Endothelial cell of umbilical vein (primary cell): ENCODE measurements at regions not wholly inside any gene's neighbourhood (a gene's known extent, or its start where the extent isn't known, plus 50 kb on each side); places are given as distances from the start of the nearest gene placed in this dataset.

Experiments
- BruUV-seq: library from RNA; stranded (reverse); fragments of 400-500 nt; replicated peaks from 2 replicates; lab custom pipeline; 2021; lab: Mats Ljungman, UMichigan
- CTCF ChIA-PET: fragments of 300-600, 350-600 bp; sonication (Branson Sonifier 250); formaldehyde crosslinking; loops from one replicate; lab custom pipeline; 2021; ENCODE audit warnings: antibody characterized with exemption, inconsistent platforms; lab: Charles Lee
- POLR2A ChIA-PET: fragments of 300-600, 350-600 bp; sonication (Branson Sonifier 250); formaldehyde crosslinking; loops from one replicate; lab custom pipeline; 2021; ENCODE audit warnings: antibody characterized with exemption, inconsistent platforms; lab: Charles Lee
- DNase-seq: peaks from one replicate; pipeline ENCODE4 v3.0.0-alpha.2; 2011; ENCODE audit warnings: low read depth, low spot score
- FAIRE-seq: peaks from 2 replicates; lab custom pipeline; 2011; peaks lifted over from hg19 to GRCh38; lab: Jason Lieb, UNC
- H2AFZ ChIP-seq: 2 replicates; pipeline ENCODE4 v1.6.0; 2012; ENCODE audit warnings: low read depth, low read length, control low read depth, inconsistent platforms
- H3K27ac ChIP-seq: 2 replicates; pipeline ENCODE4 v1.5.1; 2011; ENCODE audit warnings: low read depth, mild to moderate bottlenecking, control low read depth, low read length, moderate library complexity; ENCODE audit not compliant: insufficient read depth
- H3K27me3 ChIP-seq, 2 experiments: 2 replicates each; pipeline versions ENCODE4 v1.6.0 to v1.6.1; 2011; ENCODE audit warnings: low read length in 2 of 2, mixed read lengths in 1 of 2; ENCODE audit not compliant: control insufficient read depth in 2 of 2, insufficient read depth in 2 of 2
- H3K36me3 ChIP-seq, 2 experiments: 2 replicates in 1 of 2; 3 replicates in 1 of 2; pipeline ENCODE4 v1.5.1; 2011; ENCODE audit warnings: low read length in 2 of 2, mild to moderate bottlenecking in 1 of 2, moderate library complexity in 1 of 2; ENCODE audit not compliant: control insufficient read depth in 2 of 2, insufficient read depth in 2 of 2; ENCODE audit errors: extremely low read depth in 1 of 2
- H3K4me1 ChIP-seq: 3 replicates; pipeline ENCODE4 v1.5.1; 2011; ENCODE audit warnings: mild to moderate bottlenecking, low read length; ENCODE audit not compliant: control insufficient read depth, insufficient read depth; ENCODE audit errors: extremely low read depth
- H3K4me2 ChIP-seq: 2 replicates; pipeline ENCODE4 v1.6.1; 2011; ENCODE audit warnings: low read length, control low read depth, mixed read lengths; ENCODE audit not compliant: insufficient read depth
- H3K4me3 ChIP-seq, 3 experiments: fragments of 200-600 bp in 1 of 3; sonication (generic), shearing (Covaris generic) in 1 of 3; replicated peaks in 1 of 3; 2 replicates each; pipeline ENCODE4 v1.5.1; 2011 to 2016; ENCODE audit warnings: control low read depth in 3 of 3, low read length in 3 of 3, mild to moderate bottlenecking in 2 of 3, inconsistent platforms in 1 of 3, low read depth in 1 of 3, moderate library complexity in 1 of 3; ENCODE audit not compliant: insufficient read depth in 1 of 3
- H3K79me2 ChIP-seq: 2 replicates; pipeline ENCODE4 v1.6.0; 2012; ENCODE audit warnings: low read length, inconsistent platforms; ENCODE audit not compliant: control insufficient read depth, insufficient read depth
- H3K9ac ChIP-seq: replicated peaks from 2 replicates; pipeline ENCODE3; 2011; ENCODE audit warnings: low read length, control low read depth; ENCODE audit not compliant: insufficient read depth; ENCODE audit errors: extremely low read depth
- H3K9me1 ChIP-seq: replicated peaks from 3 replicates; pipeline ENCODE4 v1.6.0; 2011; ENCODE audit warnings: mild to moderate bottlenecking, low read length; ENCODE audit not compliant: control insufficient read depth, insufficient read depth; ENCODE audit errors: extremely low read depth
- H3K9me3 ChIP-seq: replicated peaks from 2 replicates; pipeline ENCODE4 v1.5.1; 2012; ENCODE audit warnings: low read length, inconsistent platforms; ENCODE audit not compliant: control insufficient read depth, insufficient read depth
- H4K20me1 ChIP-seq: replicated peaks from 2 replicates; pipeline ENCODE3; 2011; ENCODE audit warnings: mild to moderate bottlenecking, low read length; ENCODE audit not compliant: control insufficient read depth, insufficient read depth; ENCODE audit errors: extremely low read depth
- CTCF ChIP-seq, 2 donors: IDR thresholded peaks; 1 replicate in 1 of 2; 2 replicates in 1 of 2; pipeline ENCODE4 v1.5.1; 2011; ENCODE audit warnings: low read length in 2 of 2, mild to moderate bottlenecking in 2 of 2, moderate library complexity in 2 of 2, control low read depth in 1 of 2, inconsistent platforms in 1 of 2, low read depth in 1 of 2; ENCODE audit not compliant: insufficient read depth in 1 of 2; ENCODE audit errors: extremely low read depth in 1 of 2
- EZH2 ChIP-seq: IDR thresholded peaks from 2 replicates; pipeline ENCODE4 v1.6.1; 2012; ENCODE audit warnings: borderline replicate concordance, low read depth, mild to moderate bottlenecking, moderate library complexity, low read length, inconsistent platforms; ENCODE audit not compliant: severe bottlenecking
- FOS ChIP-seq: IDR thresholded peaks from 2 replicates; pipeline ENCODE4 v1.6.1; 2011; ENCODE audit warnings: mild to moderate bottlenecking, low read length, moderate library complexity, borderline replicate concordance; ENCODE audit not compliant: insufficient read depth
- GATA2 ChIP-seq: IDR thresholded peaks from 2 replicates; pipeline ENCODE4 v1.7.0; 2011; ENCODE audit warnings: low read depth, mild to moderate bottlenecking, moderate library complexity, mixed read lengths, low read length; ENCODE audit not compliant: insufficient read length, insufficient read depth
- JUN ChIP-seq: IDR thresholded peaks from 2 replicates; pipeline ENCODE4 v1.6.1; 2011; ENCODE audit warnings: borderline replicate concordance, low read depth; ENCODE audit not compliant: insufficient read length, insufficient read depth
- MAX ChIP-seq: IDR thresholded peaks from 2 replicates; pipeline ENCODE4 v1.6.1; 2011; ENCODE audit not compliant: insufficient read depth, insufficient read length
- MYC ChIP-seq: IDR thresholded peaks from one replicate; pipeline ENCODE4 v1.6.1; 2011; ENCODE audit warnings: mild to moderate bottlenecking, low read depth, low read length
- POLR2A ChIP-seq: IDR thresholded peaks from 2 replicates; pipeline ENCODE4 v1.6.1; 2012; ENCODE audit warnings: low read depth, mild to moderate bottlenecking, control low read depth, low read length
- POLR2AphosphoS5 ChIP-seq: IDR thresholded peaks from 2 replicates; pipeline ENCODE4 v1.6.1; 2012; ENCODE audit warnings: low read depth, mild to moderate bottlenecking, control low read depth, low read length, moderate library complexity; ENCODE audit not compliant: insufficient read depth
- dilution Hi-C: fragments of 300-500 bp; cut with MboI; formaldehyde crosslinking; loops from one replicate; pipeline ENCODE4 v1.15.0; 2019; ENCODE audit warnings: low sequenced_read_pairs; ENCODE audit not compliant: extremely low pct_ligation_motif_present
- intact Hi-C: fragments of 100-400 bp; cut with micrococcal nuclease; formaldehyde crosslinking; loops from one replicate; pipeline ENCODE4 v1.10.0; 2022

- FAIRE-seq: no peak
- Histone ChIP-seq H3K4me3 (no peak overlapping the region), H3K4me1 (no peaks in the 10 kb centered on the region), H3K27me3 (no peaks in the 10 kb centered on the region), H3K4me2 (no peak overlapping the region), H3K9me1 (no peaks in the 10 kb centered on the region), H3K9ac (no peak overlapping the region), H3K36me3 (no peaks in the 10 kb centered on the region), H4K20me1 (no peaks in the 10 kb centered on the region), H3K79me2 (no peaks in the 10 kb centered on the region), H2AFZ (no peak overlapping the region), H3K9me3 (no peaks in the 10 kb centered on the region), H3K27ac (no peak overlapping the region)
- intact Hi-C loops (no loop called here), dilution Hi-C loops (no loop called here)
- ChIA-PET POLR2A (no interaction called here), CTCF (no interaction called here)
- DNase-seq: no peak
- TF ChIP-seq EZH2: no peak
- TF ChIP-seq MYC: no peak
- no peak for TF ChIP-seq POLR2A
- TF ChIP-seq GATA2: no peak
- TF ChIP-seq POLR2AphosphoS5: no peak
- TF ChIP-seq FOS: no peak
- no peak for TF ChIP-seq JUN
- BruUV-seq: no TSS peak
Measured at GRCh38 chr2:58803192-58803591, 562.1 kb upstream of the FANCL start.

GRCh38 chr2:58800881-58801280, 559.8 kb upstream of the FANCL start:
- Histone ChIP-seq H3K27me3 (no peaks in the 10 kb centered on the region), H3K9me3 (no peaks in the 10 kb centered on the region), H3K9me1 (no peaks in the 10 kb centered on the region), H4K20me1 (no peaks in the 10 kb centered on the region), H3K4me1 (no peaks in the 10 kb centered on the region), H2AFZ (no peak overlapping the region), H3K4me2 (no peak overlapping the region), H3K79me2 (no peaks in the 10 kb centered on the region), H3K27ac (no peak overlapping the region), H3K36me3 (no peaks in the 10 kb centered on the region), H3K9ac (no peak overlapping the region), H3K4me3 (no peak overlapping the region)
- dilution Hi-C loops (no loop called here), intact Hi-C loops (no loop called here)
- TF ChIP-seq MYC (no peak), CTCF (IDR thresholded peaks at IDR 0.05; ENCODE audit: extremely low read depth in 1 of 2, insufficient read depth in 1 of 2, low read depth in 1 of 2, low read length in 2 of 2) (no peak), FOS (no peak), GATA2 (no peak), MAX (no peak), JUN (no peak), POLR2AphosphoS5 (no peak), POLR2A (no peak), EZH2 (no peak)
- POLR2A ChIA-PET: no interaction called here
- no peak for FAIRE-seq
- DNase-seq: no peak
- CTCF ChIA-PET: no interaction called here
- BruUV-seq: no TSS peak
